Smooth muscle cell (in vitro differentiated cells): ENCODE measurements at regions not wholly inside any gene's neighbourhood (a gene's known extent, or its start where the extent isn't known, plus 50 kb on each side); places are given as distances from the start of the nearest gene placed in this dataset.

ENCODE experiments used
- DNase-seq: peaks from one replicate; lab custom pipeline; 2025; ENCODE audit not compliant: unreplicated experiment; lab: John Stamatoyannopoulos, UW
- H2AFZ ChIP-seq: fragments of 200-600 bp; sonication (generic); 2 replicates; pipeline ENCODE4 v1.6.0; 2016; ENCODE audit warnings: antibody characterized with exemption, low read depth, mild to moderate bottlenecking
- H3F3A ChIP-seq: fragments of 200-600 bp; sonication (generic); 2 replicates; pipeline ENCODE4 v1.6.0; 2017; ENCODE audit warnings: antibody characterized with exemption, low read depth
- H3K27ac ChIP-seq: fragments of 200-600 bp; sonication (generic); 2 replicates; pipeline ENCODE4 v1.5.1; 2016; ENCODE audit warnings: low read depth, mild to moderate bottlenecking
- H3K27me3 ChIP-seq: fragments of 200-600 bp; sonication (generic); 2 replicates; pipeline ENCODE4 v1.6.1; 2016; ENCODE audit warnings: low read depth, mild to moderate bottlenecking
- H3K36me3 ChIP-seq: fragments of 200-600 bp; sonication (generic); 2 replicates; pipeline ENCODE4 v1.5.1; 2016; ENCODE audit warnings: low read depth
- H3K4me1 ChIP-seq: fragments of 200-600 bp; sonication (generic); 2 replicates; pipeline ENCODE4 v1.5.1; 2016; ENCODE audit warnings: low read depth
- H3K4me2 ChIP-seq: fragments of 200-600 bp; sonication (generic); 2 replicates; pipeline ENCODE4 v1.6.0; 2016; ENCODE audit warnings: mild to moderate bottlenecking
- H3K4me3 ChIP-seq: fragments of 200-600 bp; sonication (generic); 2 replicates; pipeline ENCODE4 v1.5.1; 2016; ENCODE audit warnings: mild to moderate bottlenecking
- H3K79me2 ChIP-seq: fragments of 200-600 bp; sonication (generic); 2 replicates; pipeline ENCODE4 v1.6.0; 2016; ENCODE audit warnings: low read depth, mild to moderate bottlenecking
- H3K9ac ChIP-seq: fragments of 200-600 bp; sonication (generic); 2 replicates; pipeline ENCODE4 v1.6.0; 2016; ENCODE audit warnings: low read depth
- H3K9me3 ChIP-seq: fragments of 200-600 bp; sonication (generic); replicated peaks from 2 replicates; pipeline ENCODE4 v1.5.1; 2016; ENCODE audit warnings: low read depth
- H4K20me1 ChIP-seq: fragments of 200-600 bp; sonication (generic); 2 replicates; pipeline ENCODE4 v1.6.0; 2016; ENCODE audit warnings: low read depth
- CTCF ChIP-seq: fragments of 200-600 bp; sonication (generic); IDR thresholded peaks from 2 replicates; pipeline ENCODE4 v1.5.1; 2017; ENCODE audit warnings: borderline replicate concordance, mild to moderate bottlenecking, antibody characterized with exemption; ENCODE audit not compliant: insufficient read depth, poor library complexity, severe bottlenecking
- WGBS: methylation state at CpG from one replicate; pipeline ENCODE4 v1.1.7; 2016; ENCODE audit warnings: low lambda C conversion rate; 5-methylcytosine and 5-hydroxymethylcytosine counted together

GRCh38 chr4:156523991-156524390 is 447.6 kb downstream of the PDGFC start:
- no peaks in the 10 kb centered on the region for H4K20me1 ChIP-seq
- H3K4me2 ChIP-seq = no peak overlapping the region
- no peak overlapping the region for H3K4me3 ChIP-seq
- H3K36me3 ChIP-seq = no peaks in the 10 kb centered on the region
- H3K27me3 ChIP-seq = no peaks in the 10 kb centered on the region
- peaks cover 3% of the 10 kb centered on the region for H3F3A ChIP-seq
- WGBS = 65% methylated on average over 1 of the region's 1 CpG
- H3K27ac ChIP-seq = no peak overlapping the region
- H3K9me3 ChIP-seq = no peaks in the 10 kb centered on the region
- DNase-seq = no peak
- no peaks in the 10 kb centered on the region for H3K79me2 ChIP-seq
- no peaks in the 10 kb centered on the region for H3K4me1 ChIP-seq
- no peak for TF ChIP-seq CTCF
- no peak overlapping the region for H3K9ac ChIP-seq
- no peak overlapping the region for H2AFZ ChIP-seq

GRCh38 chr4:156523492-156523891 is 448.1 kb downstream of the PDGFC start:
- H3K27me3 ChIP-seq = no peaks in the 10 kb centered on the region
- H3K4me1 ChIP-seq = no peaks in the 10 kb centered on the region
- no peak overlapping the region for H2AFZ ChIP-seq
- 86% methylated on average over 3 of the region's 3 CpGs for WGBS
- no peaks in the 10 kb centered on the region for H3K9me3 ChIP-seq
- H3K4me2 ChIP-seq = no peak overlapping the region
- no peaks in the 10 kb centered on the region for H3K79me2 ChIP-seq
- no peak for TF ChIP-seq CTCF
- no peak for DNase-seq
- no peaks in the 10 kb centered on the region for H3K36me3 ChIP-seq
- no peak overlapping the region for H3K9ac ChIP-seq
- no peak overlapping the region for H3K27ac ChIP-seq
- no peaks in the 10 kb centered on the region for H4K20me1 ChIP-seq
- no peak overlapping the region for H3K4me3 ChIP-seq
- H3F3A ChIP-seq = peaks cover 3% of the 10 kb centered on the region

GRCh38 chr4:156521631-156522030 is 450.0 kb downstream of the PDGFC start:
- Histone ChIP-seq H3K9ac (no peak overlapping the region), H3K4me1 (no peaks in the 10 kb centered on the region), H2AFZ (no peak overlapping the region), H3K4me2 (no peak overlapping the region), H3K4me3 (no peak overlapping the region), H3K27ac (no peak overlapping the region), H3F3A (peaks cover 3% of the 10 kb centered on the region), H3K36me3 (no peaks in the 10 kb centered on the region), H4K20me1 (no peaks in the 10 kb centered on the region), H3K27me3 (no peaks in the 10 kb centered on the region), H3K9me3 (no peaks in the 10 kb centered on the region), H3K79me2 (no peaks in the 10 kb centered on the region)
- TF ChIP-seq CTCF = no peak
- DNase-seq = no peak
- 81% methylated on average over 3 of the region's 3 CpGs for WGBS

- no peak overlapping the region for H3K27ac ChIP-seq
- no peak for TF ChIP-seq CTCF
- H2AFZ ChIP-seq = no peak overlapping the region
- no peak overlapping the region for H3K9ac ChIP-seq
- H3F3A ChIP-seq = peaks cover 3% of the 10 kb centered on the region
- H3K79me2 ChIP-seq = no peaks in the 10 kb centered on the region
- no peaks in the 10 kb centered on the region for H4K20me1 ChIP-seq
- DNase-seq = no peak
- no peaks in the 10 kb centered on the region for H3K27me3 ChIP-seq
- 90% methylated on average over 2 of the region's 2 CpGs for WGBS
- H3K36me3 ChIP-seq = no peaks in the 10 kb centered on the region
- H3K4me2 ChIP-seq = no peak overlapping the region
- no peaks in the 10 kb centered on the region for H3K9me3 ChIP-seq
- H3K4me1 ChIP-seq = no peaks in the 10 kb centered on the region
- H3K4me3 ChIP-seq = no peak overlapping the region
Observed at GRCh38 chr4:156517956-156518355, 453.6 kb downstream of the PDGFC start.
